Muscle of arm (tissue), 1 donor: ENCODE measurements at regions not wholly inside any gene's neighbourhood (a gene's known extent, or its start where the extent isn't known, plus 50 kb on each side); places are given as distances from the start of the nearest gene placed in this dataset.
"Not testable (repeated sequence)": the region's sequence is repeated elsewhere in the genome, so short reads cannot be mapped to it uniquely, and the experiment has no call there.

ENCODE experiments used
- DNase-seq: peaks from one replicate; pipeline ENCODE4 v3.0.0-alpha.2; 2013

DNA sequence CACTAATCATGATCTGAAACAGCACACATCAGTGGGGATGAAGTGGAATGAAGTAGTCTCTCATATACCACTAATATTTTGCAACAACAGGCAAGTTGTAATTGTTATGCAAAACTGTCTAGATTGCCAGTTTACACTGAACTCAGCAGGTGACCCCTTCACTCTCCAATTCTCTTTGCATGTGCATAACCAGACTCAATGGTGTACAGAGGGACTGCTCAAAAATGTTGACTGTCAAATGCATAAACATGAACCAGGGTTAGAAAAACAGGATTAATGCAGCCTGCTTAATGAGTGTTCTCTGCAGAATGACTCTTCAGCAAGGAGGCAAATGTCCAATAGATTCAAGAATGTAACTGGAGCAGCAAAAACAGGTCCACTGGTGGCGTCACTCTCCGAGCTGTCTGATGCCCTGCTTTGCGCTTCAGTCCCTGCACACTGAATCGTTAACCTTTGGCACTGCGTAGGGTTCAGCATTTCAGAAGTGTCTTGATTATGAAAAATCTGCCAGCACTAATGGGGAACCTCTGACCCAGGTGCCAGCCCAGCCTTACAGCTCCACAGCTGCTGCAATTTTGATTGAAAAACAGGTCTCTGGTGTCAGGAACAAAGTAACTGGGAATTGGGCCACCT, 209.3 kb downstream of the TDRD15 start:
- DNase-seq, result no peak

DNA sequence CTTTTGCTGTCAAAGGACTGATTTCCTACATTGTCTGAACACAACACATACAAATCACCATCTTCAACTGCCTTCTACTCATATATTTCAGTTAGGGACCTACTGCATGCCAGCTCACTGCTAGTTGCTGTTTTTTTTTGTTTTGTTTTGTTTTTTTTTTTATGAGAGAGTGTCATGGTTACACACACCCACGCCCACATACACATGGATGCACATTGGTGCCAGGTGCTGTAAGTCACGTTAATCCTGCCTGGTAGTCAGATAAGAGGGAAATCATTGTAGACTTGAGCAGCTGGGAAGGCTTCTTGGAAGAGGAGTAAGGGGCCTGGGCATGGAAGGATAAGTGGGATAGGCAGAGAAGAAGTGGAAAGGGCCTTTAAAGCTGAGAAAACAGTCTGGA, 209.9 kb downstream of the TDRD15 start:
- no peak for DNase-seq

DNA sequence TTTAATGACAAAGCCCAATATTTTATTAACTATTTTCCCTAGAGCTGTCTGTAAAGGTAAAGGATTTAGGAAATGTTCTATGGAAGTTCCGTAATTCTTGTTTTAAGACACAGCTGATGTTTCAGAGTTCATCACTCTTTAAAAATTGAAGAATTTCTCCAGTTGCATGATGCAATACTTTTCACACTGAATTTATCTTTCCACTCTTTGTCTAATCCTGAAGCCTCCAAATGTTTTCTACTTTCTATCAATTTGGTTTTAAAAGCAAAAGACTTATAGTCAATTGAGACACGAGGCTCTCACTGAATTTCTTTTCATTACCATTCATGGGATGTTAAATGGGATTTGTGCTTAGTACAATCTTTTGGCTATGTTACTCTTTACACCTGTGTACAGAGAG, 223.2 kb downstream of the TDRD15 start:
- no peak for DNase-seq

DNA sequence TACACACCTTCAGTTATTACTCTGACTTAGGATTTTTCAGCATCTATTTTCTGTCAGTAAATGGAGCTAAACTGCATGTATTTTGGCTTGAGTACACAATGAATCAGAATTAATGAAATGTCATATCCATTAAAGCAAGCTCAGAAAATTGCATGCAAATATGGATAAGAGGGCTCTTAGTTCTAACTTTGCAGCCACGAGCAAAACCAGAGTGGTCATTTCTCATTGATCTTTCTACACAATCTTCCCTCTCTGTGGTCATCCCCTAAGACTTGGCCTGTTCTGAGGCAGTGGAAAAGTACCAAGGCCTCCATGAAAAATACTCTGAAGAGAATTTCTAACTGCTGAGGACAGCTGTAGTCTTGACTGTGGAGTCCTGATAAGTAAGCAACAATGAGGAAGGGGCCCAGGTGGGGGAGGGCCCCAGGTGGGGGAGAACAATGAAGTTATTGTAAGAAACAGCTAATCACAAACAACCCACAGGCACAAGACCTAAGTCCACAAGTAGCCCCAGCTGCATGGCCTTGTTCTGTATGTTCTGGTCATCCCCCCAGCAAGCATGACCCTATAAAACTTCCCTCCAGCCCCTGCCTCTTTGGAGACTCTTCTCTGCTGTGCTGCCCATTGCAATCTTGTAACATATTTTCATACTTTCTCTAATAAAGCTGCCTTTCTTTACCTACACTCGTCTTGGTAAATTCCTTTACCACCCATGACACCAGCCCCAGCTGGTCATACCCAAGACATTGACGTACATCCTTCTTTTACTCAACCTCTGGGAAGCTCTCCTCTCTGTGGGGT, 230.3 kb downstream of the TDRD15 start:
- no peak for DNase-seq

DNA sequence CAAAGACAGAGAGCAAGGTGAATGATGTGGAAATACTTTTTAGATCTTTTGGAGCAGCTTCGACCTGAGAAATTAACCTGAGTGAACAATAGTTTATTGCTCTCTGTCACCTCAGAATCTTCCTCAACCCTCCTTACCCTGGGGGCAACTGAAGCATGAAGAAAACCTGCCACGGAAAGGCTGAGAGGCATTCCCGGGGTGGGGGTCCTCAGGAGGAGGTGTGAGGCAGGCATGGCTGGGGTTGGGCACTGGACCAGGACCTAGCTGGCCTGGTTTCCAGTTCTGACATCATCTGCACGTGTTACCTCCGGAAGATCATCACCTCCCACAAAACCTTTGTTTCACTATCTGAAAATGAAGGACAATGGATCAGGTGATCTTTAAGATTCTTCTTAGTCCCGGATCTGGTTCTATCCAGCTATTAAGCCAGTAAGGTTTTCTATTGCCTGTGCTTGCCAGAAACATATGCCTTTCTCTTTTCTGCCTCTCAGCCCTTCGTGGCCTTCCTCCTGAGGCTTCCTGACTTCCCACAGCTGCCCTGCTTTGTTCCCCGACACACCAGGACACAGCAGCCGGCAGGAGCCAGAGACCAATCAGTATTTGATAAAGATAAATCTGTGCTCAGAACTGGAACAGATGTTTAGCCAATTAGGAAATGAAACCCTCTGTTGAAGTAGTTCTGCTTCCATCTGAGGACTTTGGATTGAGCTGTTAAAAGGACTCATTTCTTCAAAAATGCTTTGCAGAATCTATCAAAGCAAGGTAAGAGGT, 232.5 kb downstream of the TDRD15 start:
- DNase-seq, result no peak

DNA sequence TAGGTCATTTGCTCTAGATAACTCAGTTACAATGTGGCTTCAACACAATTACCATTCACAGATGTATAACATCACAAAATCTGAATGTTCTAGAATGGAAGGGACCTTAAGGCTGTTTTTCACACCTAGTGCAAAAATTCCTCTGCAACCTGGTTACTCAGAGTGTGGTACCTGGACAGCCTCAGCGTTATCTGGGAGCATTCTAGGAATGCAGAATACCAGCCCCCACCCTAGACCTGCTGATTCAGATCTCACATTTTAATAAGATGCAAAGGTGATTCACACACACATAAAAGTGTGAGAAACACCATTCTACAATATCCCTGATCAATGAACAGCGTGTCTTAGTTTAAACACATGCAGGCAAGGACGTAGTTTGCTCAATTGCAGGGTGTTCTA, 233.1 kb downstream of the TDRD15 start:
- no peak for DNase-seq

DNA sequence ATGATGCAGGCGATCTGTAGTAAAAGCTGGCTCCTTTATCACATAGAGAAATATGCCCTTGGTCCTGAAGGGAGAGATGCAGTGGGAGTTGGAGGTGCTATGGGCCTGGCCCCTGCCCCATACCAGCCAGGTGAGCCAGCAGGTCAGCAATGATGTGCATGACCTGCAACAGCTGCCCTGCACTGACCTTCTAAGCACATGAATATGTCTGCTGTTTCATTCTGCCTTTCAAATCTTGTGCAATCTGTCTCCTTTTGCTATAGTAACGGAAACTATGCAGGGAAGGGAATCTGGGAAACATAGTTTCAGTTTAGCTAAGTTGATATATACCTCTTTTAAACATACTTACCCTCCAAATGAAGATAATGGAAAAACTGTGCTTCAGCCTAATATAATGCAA, 235.2 kb downstream of the TDRD15 start:
- no peak for DNase-seq

DNA sequence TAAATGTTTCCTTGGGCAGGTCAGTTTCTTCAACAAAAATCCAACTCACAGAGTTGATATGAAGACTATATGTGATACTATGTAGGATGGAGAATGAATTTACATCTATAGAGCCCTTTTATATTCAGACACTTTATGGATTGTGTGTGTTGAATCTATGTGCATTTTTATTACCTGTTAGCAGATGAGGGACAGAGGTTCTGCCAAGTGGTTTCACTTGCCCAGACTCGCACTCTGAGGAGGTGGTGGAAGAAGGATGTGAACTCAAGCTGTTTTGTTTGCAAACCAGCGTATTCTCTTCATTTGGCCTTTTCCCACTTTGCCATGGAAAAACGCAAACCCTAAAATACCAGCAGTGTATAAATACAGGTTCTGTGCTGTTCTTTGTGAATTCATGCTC, 237.6 kb downstream of the TDRD15 start:
- no peak for DNase-seq

DNA sequence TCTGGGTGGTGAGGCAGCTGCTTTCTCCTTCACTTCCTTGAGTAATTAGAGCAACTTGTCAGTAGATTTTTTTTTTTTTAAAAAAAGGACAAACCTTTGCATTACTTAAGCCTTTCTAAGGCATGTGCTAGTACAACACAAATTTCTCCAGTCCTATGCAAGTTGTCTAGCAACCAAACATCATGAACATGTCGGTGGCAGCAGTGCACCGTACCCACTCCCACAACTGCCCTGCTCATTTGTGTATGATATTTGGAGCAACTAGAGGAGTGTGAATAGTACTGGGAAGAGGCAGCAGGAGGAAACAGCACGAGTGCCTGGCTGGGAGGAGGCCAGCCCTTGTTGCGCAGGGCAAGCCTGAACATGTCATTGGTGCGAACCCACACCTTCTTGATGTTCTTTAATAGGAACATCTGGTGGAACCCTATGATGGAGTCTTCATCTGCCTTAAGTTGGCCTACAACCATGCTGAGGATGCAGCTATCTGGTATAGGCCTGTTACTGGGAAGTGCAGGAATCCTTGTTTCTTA, 238.3 kb downstream of the TDRD15 start:
- no peak for DNase-seq

DNA sequence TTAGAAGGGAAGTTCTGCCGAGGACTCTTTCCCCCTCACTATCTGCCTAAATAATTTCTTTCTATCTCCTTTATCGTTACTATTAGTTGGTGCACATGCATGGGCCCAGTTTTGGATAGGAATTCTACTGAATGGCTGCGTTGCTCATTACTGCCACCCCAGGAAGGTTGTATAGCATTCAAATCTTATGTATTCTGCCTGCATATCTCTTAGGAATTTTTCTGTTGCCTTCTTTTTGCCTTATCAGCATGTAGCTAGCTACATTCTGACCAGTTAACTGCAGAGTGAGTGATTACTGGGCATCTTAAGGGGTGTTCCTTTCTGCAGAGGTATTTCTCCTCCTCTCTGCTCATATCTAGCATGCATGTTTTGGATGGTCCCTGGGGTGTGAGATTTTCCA, 239.6 kb downstream of the TDRD15 start:
- DNase-seq, result no peak

DNA sequence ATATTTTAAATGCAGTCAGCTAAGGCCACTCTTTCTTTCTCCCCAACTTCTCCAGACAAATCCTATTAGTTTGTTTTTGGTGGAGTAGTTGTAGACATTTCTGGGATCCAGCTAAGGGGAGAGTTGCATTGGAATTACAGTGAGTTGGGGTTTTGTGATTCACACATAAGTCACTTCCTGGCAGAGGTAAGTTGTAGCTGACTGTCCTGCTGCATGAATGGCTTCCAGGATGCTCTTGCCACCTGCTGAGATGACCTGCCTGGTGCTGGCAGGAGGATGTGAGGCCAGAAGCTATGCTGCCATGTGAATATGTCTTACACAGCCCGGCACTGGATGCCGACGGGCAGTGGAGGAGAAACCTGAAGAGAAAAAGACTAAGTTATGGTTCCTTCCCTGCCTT, 243.7 kb downstream of the TDRD15 start:
- no peak for DNase-seq

DNA sequence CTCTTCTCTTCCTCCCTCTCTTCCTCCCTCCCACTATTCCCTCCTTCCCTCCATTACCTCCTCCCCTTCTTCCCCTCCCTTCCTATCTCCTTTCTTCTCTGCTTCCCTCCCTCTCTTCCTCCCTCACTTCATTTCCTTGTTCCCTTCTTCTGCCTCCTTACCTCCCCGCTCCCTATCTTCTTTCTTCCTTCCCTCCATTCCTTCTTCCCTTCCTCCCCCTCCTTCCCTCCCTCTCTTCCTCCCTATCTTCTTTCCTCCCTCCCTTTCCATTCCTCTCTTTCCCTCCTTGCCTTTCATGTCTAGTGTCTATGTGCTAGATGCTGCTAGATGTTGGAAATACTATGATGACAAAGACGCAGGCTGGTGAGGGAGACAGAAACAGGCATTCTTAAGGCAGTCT, 246.0 kb downstream of the TDRD15 start:
- no peak for DNase-seq

DNA sequence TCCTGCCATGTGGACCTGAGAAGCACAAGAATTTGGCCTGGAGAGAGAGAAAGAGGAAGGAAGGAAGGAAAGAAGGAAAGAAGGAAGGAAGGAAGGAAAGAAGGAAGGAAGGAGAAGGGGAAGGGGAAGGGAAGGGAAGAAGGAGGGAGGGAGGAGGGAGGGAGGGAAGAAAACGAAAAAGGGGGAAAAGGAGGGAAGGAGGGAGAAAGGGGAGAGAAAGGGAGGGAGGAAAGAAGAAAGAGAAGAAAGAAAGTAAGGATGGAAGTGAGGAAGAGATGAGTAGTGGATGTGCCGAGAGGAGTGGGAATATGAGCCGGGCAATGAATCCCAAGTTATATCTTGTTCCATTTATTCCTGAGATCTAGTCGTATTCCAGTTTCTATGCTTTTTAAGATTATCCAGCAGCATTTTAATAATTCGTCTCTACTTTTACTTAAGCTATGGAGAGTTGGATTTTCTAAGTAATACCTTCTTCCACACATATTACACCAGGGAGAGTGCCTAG, 247.8 kb downstream of the TDRD15 start:
- no peak for DNase-seq

DNA sequence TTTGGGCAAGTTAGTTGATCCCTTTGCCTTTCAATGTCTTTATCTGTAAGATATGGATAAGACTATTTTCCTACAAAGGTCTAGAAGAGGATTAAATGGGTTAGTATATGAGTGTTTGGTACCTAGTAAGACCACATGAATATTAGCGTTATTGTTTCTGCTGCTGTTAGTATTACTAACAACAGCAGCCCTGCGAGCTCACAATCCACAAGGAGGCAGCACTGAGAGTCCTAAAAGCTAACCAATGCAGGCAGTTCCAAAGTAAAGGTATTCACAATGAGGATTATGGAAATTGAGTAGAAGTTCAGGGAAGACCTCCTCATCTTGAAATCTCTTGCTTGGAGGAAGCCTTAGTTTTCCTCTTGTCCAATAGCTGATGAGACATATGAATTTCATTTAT, 248.9 kb downstream of the TDRD15 start:
- no peak for DNase-seq

DNA sequence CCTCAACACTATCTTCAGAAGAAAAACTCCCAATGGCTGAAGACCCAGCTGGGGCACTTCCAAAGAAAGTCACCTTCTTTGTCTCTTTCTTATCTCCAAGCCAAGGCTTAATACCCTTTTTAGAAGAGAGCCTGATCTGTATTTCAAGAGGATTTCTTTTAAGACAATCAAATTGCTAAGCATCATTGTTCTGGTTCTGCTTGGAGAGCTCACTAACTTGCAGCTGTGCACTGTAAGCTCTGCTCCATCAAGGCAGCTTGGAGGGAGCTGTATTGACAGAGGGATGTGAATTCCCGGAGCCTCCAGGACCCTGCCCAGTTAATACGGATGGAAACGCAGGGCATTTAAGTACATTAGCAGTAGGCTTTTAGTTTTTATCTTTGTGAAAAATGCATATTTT, 253.1 kb downstream of the TDRD15 start:
- DNase-seq, result no peak

DNA sequence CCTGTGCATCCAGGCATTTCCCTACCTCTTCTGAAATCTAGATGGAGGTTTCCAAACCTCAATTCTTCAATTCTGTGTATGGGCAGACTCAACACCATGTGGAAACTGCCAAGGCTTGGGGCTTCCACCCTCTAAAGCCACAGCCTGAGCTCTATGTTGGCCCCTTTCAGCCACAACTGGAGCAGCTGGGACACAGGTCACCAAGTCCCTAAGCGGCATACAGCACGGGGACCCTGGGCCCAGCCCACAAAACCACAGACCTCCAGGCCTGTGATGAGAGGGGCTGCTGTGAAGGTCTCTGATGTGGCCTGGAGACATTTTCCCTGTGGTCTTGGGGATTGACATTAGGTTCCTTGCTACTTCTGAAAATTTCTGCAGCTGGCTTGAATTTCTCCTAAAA, 255.4 kb downstream of the TDRD15 start:
- DNase-seq, result no peak

DNA sequence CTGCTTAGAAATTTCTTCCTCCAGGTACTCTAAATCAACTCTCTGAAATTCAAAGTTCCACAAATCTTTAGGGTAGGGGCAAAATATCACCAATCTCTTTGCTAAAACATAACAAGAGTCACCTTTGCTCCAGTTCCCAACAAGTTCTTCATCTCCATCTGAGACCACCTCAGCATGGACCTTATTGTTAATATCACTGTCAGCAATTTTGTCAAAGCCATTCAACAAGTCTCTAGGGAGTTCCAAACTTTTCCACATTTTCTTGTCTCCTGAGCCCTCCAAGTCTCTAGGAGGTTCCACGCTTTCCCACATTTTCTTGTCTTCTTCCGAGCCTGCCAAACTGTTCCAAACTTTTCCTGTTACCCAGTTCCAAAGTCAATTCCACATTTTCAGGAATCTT, 255.9 kb downstream of the TDRD15 start:
- not testable (repeated sequence) for DNase-seq

DNA sequence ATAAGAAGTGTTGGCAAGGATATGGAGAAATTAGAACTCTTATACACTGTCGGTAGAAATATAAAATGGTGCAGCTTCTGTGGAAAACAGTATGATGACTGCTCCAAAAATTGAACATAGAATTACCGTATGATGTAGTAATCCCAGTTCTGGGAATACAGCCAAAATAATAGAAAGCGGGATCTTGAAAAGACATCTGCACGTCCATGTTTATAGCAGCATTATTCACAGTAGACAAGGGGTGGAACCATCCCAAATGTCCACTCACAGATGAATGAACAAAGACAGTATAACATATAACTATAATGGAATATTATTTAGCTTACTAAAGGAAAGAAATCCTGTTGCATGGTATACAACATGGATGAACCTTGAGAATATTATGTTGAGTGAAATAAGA, 257.7 kb downstream of the TDRD15 start:
- peak; percentile 85 for DNase-seq

DNA sequence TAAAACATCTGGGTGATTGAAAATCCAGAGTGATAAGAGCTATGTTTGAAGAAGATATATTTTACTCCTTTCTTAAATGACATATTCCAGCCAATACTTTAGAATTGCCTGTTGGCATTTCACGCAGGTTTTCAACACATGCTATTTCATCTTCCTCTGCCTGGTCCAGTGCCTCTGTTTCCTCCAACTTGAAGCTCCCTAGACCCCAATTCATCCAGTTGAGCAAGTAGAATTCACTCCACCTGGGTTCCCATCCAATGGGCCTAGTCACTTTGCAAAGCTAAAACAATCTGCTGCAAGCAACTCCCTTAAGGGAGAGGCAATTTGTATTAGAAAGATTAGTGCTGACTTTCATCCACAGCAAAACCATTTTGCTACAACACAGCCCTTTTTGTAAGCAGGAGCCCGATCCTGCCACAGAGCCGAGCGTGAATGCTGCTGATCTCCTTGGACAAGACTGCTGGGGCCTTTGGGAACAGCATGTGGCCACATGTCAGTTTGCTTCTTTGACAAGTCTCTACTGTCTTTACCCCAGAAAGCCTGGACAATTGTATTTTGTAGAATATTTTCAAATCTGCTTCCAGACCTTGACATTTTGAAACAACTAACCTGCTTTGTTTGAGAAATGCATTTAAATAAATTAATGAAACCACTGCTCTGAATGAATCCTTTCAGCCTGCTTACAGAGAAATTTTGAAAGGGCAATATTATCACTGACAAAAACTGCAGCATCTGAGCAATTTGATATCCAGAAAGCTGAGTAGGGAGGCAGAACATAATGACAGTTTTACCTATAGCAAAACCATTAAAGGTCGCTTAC, 259.1 kb downstream of the TDRD15 start:
- DNase-seq, result no peak

DNA sequence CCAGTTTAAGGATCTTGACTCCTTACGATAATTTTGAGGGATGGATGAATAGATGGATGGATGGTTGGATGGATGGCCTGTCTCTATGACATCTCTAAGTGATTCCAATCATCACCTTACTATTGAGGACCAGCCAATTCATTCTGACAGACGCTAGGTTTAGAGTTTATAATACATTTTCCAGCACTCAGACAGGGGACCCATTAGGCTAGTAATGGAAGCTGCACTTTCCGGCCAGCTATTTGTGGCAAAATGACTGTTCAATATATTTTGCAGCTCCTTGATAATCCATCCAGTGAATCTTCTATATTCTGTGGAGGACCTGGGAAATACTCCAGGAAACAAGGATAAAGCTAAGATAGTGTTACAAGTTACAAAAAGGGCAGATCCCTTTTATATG, 262.9 kb downstream of the TDRD15 start:
- no peak for DNase-seq

DNA sequence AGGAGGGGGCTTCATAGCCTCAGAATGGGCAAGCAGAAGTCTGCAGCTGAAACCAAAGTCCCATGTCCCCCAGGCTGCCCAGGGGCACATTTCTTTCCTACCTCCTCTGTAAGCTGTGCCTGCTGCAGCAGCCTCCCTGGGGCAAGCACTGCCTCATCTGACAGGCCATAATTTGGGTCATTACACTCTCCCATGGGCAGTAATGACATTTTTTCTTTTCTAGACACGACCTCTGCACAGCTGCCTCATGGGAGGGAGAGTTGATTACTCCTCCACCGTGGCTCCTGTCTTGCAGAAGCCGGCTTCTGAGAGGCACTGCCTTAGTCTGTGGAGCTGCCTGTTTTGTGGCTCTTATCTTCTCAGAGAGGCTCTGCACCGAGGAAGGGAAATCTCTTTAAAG, 268.9 kb downstream of the TDRD15 start:
- DNase-seq, result no peak

DNA sequence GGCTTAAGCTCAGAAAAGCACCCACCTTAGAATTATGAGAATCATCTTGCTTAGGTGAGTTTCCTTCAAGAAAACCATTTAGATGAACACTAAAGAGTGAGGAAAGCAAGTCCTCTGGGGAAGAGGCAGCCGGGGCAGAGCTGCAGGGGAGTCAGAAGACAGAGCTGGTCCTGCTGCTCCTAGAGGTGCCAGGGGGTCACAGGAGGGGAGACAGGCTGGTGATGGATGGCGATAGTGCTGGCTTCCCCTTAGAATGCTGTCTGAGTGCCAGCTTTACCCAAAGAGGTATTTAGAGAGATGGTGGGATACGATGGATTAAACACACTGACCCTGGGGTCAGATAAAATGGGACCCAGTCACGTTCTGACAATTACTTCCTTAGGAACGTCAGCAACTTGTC, 269.4 kb downstream of the TDRD15 start:
- DNase-seq, result no peak
